Transverse colon (tissue), 4 donors: ENCODE measurements at regions not wholly inside any gene's neighbourhood (a gene's known extent, or its start where the extent isn't known, plus 50 kb on each side); places are given as distances from the start of the nearest gene placed in this dataset.

ENCODE experiments used
- CTCF ChIP-seq, 5 experiments: fragments of 200-600 bp in 3 of 5; fragments of 450-650 bp in 2 of 5; sonication (generic) in 3 of 5; IDR thresholded peaks; 1 replicate in 2 of 5; 2 replicates in 3 of 5; pipeline ENCODE4 v1.5.1; 2016 to 2017; ENCODE audit warnings: antibody characterized with exemption in 5 of 5, inconsistent platforms in 3 of 5, mild to moderate bottlenecking in 2 of 5, moderate library complexity in 1 of 5
- EP300 ChIP-seq: sonication (generic); formaldehyde crosslinking; IDR thresholded peaks from one replicate; pipeline ENCODE4 v1.6.1; 2017; ENCODE audit warnings: antibody characterized with exemption, low read depth
- POLR2A ChIP-seq: fragments of 450-650 bp; IDR thresholded peaks from one replicate; pipeline ENCODE4 v1.6.1; 2016; ENCODE audit warnings: antibody characterized with exemption, mild to moderate bottlenecking, moderate library complexity
- POLR2AphosphoS5 ChIP-seq, 3 donors: sonication (generic); formaldehyde crosslinking; IDR thresholded peaks; one replicate each; pipeline ENCODE4 v1.6.1; 2016; ENCODE audit warnings: antibody characterized with exemption in 3 of 3

- TF ChIP-seq POLR2AphosphoS5 (IDR thresholded peaks at IDR 0.05) (no peak), CTCF (IDR thresholded peaks at IDR 0.05) (no peak), POLR2A (no peak), EP300 (no peak)
Measured at GRCh38 chr9:84478996-84479395, 138.4 kb upstream of the SLC28A3 start.
